HG02973 (cell line): ENCODE measurements at regions not wholly inside any gene's neighbourhood (a gene's known extent, or its start where the extent isn't known, plus 50 kb on each side); places are given as distances from the start of the nearest gene placed in this dataset.

Experiments
- ATAC-seq: cut with Tn5 transposase; IDR thresholded peaks from one replicate; pipeline ENCODE4 v1.9.1; 2021; ENCODE audit warnings: moderate library complexity; ENCODE audit not compliant: unreplicated experiment

DNA sequence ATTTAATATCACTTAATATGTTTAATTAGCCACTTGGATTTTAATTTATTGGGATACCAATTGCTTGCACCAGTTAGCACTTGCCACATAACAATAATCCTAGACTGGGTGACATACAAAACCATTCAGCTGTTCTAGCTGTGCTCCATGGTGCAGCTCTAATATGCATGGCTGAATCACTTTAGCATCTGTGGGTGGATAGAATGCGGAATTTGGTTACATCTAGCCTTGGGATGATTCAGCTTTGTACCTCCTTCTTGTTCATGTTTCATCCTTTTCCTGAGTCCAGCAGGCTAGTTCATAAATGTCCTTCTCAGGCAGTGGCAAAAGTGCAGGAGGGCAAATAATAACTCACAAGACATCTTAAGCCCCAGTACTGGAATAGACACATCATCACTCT, 1263.0 kb downstream of the LRFN5 start:
- no peak for ATAC-seq

DNA sequence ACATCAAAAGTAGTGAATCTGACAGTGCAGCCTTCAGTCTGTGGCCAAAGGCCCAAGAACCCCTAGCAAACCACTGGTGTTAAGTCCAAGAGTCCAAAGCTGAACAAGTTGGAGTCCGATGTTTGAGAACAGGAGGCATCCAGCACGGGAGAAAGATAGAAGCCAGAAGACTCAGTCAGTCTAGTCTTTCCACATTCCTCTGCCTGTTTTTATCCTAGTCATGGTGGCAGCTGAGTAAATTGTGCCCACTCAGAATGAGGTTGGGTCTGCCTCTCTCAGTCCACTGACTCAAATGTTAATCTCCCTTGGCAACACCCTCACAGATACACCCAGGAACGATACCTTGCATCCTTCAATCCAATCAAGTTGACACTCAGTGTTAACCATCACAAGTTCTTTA, 1255.4 kb downstream of the LRFN5 start:
- ATAC-seq, result no peak

DNA sequence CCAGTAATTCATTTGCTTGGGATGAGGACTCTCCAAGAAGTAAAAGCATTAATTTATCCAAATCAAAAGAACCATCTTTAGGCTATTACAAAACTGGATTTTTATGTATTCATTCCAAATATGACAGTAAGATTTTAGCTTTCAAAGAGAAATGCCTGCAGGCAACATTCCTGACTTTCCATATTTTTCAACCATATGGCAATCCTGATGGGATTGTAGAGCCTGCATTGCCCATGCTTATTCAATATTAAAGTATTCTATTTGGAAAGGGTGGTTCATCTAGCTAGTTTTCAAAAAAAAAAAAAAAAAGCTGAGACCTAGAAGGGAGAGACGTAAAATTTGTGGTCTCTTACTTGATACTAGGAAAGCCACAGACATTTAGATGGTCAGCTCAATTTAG, 1253.7 kb downstream of the LRFN5 start:
- no peak for ATAC-seq

DNA sequence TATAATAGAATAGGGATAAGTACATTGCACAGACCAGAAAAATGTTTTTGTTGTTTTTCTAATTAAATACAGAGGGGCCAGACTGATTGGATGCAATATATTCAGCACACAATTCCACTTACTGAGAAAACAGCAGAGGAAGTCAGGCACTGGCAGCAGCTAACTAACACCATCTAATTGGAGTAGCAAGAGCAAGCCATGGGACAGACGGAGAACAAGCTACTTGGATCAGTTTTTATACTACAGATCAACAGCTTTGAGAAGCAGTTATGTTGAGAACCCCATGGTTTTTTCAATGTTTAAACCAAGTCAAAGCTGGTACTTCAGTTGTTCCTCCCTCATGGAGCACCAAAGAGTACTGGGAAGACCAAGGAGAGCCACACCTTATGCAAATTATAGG, 1249.4 kb downstream of the LRFN5 start:
- no peak for ATAC-seq

DNA sequence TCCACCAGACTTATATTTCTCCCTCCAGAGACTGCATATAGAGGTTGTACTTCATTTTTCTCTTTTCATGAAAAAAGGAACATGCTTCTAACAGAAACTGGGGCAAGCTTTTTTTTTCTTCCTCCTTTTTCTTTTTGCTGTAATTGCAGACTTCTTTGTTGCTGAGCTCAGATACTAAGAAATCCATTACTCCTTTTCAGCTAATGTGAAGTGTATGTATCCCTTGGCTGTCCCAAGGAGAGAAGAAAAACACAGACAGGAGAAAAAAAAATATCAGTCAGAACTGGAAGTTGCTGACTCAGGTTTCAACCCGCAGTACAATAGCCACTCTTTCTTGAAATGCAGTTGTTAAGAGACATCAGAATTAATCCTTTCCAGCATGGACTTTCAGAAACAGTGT, 1248.4 kb downstream of the LRFN5 start:
- ATAC-seq, result no peak

DNA sequence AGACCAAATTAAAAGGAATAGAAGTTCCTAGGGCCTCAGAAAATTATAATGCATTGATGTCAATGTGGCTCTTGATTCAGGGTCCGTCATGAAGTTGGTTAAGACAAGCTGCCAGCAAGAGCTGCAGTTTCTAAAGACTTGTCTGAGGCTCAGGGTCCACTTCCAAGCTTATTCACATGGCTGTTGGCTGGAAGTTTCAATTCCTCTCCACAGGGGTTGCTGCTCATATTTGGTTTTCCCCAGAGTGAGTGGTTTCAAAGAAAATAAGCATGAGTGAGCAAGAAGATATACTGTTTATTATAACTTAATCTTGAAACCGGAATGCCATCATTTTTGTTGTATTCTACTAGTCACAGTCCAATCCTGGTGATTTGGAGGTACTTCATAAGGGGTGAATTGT, 1247.4 kb downstream of the LRFN5 start:
- ATAC-seq, result no peak

DNA sequence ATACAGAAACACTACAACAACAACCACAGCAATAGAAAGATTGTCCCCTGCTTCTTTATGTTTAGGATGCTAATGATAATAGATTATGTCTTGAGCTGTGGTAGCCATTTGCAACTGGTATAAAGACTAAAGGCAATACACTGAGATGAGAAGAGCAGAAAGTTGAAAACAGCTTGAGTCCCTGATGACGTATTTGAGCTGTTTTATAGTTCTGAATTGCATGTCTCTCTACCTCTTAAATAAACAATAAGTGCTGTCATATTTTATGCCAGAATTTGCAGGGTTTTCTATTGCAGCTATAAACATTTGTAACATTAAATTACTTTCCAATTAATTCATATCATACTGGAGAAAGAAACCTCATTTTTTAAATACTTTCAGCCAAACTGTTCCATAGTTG, 1242.0 kb downstream of the LRFN5 start:
- ATAC-seq, result no peak

DNA sequence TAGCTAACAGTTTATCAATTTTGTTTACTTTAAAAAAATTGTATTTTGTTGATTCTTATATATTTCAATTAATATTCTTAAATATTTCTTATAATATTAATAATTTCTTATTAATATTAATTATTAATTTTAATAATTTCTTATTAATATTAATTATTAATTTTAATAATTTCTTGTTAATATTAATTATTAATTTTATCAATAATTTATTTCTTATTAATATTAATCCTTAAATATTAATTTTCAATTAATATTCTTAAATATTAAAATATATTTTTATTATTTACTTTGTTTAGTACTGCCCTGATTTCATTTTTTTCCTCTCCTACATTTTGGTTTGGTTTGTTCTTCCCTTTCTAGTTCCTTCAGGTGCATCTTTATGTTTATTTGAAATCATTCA, 1208.1 kb downstream of the LRFN5 start:
- ATAC-seq, result no peak

DNA sequence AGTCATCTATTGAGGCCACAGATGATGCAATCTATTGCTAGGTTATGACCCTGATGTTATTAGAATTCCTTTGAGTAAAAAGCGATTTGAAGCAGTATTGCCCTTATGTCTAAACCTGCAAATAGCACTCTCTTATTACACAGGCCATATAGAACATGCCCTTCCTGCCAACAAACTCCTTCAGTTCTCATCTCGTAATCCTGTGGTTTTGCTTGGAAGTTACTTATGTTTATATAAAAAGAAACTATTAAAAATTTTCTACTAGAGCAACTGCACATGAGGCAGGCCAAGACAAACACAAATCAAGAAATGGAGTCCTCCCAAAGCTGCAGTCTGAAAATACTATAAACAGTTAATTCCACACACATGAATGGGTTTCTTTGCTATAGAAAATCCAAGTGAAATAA, 1200.2 kb downstream of the LRFN5 start:
- ATAC-seq, result no peak

DNA sequence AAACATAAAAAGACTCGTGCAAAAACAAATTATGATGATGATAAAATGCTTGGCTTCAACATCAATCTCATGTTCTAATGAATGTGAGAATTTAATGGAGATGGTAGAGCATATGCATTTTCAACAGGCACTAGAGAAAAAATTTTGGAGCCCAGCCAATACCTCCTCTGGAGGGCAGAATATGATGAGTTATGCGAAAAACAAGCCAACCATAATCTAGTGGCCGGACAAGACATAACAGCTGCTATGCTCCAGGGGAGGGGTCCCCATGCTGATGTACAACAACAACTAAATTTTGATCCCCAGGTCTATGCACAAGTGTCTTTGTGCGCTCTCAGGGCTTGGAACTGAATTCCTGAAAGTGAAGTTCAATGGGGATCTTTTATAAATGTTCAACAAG, 1197.5 kb downstream of the LRFN5 start:
- ATAC-seq, result no peak

DNA sequence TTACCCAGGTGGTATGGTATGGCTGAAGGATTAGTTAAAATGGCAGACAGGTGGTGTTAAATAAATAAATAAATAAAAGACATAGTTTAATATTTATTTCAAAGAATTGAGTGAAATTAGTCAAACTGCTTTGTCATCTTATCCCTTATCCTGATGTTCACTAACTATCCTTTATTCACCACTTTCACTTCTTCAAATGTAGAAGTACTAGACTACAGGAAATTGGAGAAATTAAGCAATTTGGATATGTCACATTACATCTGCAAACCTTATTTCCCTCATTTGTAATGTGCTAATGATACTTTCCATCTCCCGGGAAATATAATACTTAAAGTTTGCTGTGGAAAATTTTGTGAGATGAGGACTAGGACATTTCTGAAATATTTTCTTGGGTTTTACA, 1195.7 kb downstream of the LRFN5 start:
- no peak for ATAC-seq

DNA sequence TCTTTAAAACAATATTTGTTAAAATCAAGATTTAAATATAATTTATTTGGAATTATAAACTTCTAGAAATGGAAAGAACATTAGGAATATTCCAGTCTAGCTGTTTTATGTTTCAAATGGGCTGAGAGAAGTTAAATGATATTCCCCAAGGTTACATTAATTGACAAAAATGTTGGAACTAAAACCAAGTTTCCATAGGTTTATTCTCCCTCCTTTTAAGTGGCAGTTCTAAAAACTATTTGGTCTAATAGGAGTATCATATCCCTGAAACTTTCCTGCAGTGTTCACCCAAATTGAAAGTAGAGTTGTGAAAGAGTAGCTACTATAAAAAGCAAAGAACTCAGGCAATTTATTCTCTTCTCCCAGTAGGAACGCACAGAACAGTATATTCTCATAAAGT, 1185.5 kb downstream of the LRFN5 start:
- no peak for ATAC-seq

DNA sequence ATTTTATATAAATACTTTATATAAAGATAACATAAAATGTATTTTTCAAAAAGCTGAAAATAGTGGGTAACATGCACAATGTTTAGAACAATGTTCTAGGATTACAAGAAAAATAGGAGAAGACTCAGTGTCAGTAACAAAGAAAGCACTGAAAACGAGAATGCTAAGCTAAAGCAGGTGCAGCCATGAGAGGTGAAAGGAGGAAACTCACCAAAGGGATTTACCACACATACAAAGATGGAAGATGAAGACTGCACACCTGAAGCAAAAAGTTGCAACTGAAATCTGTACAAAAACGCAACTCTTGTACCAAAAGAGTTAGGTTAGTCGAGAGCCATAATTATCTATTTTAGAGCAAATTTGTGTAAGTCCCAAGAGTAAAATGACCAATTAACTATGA, 1176.1 kb downstream of the LRFN5 start:
- no peak for ATAC-seq

DNA sequence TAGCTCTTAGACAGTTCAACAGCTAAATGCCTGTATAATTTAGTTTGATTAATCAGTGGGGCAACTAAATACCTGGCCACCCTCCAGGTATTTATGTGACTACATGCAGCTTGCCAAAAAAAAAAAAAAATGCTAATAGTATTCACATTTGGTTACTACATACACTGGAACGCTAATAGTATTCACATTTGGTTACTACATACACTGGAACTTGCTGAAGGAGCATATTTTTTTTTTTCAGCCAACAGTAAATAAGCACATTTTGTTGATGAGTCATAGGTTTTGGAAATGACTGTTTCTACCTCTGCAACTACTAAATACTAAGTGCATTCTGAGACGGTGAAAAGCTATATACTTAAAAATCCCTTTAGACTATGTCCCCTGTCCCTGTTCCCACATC, 1172.3 kb downstream of the LRFN5 start:
- no peak for ATAC-seq

DNA sequence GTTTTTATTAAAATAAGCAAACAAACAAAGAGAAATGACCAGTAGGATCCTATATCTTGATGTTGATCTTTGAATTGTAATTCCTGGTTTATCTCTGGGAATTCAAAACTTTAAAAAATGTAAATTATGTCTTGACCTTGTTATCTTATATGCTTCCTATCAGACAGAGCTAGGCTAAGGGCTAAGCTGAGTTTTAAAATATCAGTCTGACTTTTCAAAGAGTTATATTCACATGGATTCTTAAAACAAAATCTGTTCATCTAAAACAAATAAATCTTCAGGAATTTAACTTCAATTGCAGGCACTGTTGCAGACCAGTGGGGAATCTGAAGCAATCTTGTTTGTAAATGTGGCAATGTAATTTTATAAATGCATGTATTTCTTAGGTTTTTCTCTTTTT, 1144.1 kb downstream of the LRFN5 start:
- ATAC-seq, result no peak

DNA sequence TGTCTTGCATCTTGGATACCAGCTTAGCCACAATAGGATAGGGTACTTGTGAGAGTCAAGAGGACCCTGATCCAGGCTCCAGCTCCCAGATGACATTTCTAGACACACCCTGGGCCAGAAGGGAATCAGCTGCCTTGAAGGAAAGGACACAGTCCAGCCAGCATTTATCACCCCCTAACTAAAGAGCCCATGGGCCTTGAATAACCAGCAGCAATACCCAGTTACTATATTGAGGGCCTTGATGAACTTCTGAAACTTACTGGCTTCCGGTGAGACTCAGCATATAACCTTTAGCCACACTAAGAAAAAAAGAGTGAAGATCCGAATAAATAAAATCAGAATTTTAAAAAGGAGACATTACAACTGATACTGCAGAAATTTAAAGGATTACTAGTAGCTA, 1135.4 kb downstream of the LRFN5 start:
- ATAC-seq, result no peak

DNA sequence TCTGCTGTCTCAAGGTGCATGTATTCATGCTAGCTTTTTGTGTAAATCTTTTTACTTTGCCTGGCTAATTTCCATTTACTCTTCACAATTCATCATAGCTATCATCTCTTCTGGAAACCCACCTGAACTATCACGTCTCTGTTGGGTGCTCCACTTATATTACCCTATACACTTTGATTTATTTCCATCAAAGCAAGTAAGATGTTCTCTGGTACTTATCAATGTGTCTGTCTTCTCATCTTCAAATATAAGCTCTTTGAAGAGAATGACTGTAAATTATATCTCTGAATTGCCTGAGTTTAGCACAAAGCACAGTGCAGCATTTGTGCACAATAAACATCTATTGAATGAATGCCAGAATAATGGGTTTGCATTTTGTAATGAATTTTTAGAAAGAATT, 1129.7 kb downstream of the LRFN5 start:
- no peak for ATAC-seq

DNA sequence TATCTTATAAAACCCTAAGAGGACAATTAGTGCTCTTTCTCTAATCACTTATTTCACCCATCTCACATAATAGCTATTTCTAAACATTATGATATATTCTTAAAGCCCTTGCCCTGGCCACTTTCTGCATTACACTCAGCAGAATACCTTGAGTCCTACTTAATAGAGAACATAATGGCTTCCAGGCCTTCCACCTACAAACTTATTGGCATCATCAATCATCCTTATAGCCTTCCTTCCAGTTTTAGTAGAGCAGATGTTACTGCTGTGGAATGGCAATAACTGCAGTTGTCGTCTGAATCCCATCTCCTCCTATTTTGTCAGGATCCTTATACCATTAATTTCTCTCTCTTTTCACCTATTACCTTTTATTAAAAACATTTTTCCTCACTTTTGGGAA, 1127.4 kb downstream of the LRFN5 start:
- ATAC-seq, result no peak

DNA sequence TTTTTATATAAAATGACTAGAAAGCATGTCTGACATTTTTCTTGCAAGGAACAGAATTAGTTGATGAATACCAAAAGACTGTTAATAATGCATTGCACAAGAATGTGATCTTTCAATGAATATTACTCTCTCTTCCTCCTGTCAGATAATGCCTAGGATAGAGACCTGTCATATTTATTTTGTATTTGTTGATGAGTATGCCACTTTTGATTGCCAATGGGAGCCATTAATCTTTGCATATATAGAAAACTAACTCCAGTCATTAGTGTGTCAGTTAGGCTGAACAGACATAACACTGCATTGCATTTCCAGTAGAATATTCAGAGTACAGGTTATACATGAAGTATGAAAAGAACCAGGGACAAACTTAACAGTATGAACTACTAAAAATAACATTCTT, 1125.3 kb downstream of the LRFN5 start:
- no peak for ATAC-seq

DNA sequence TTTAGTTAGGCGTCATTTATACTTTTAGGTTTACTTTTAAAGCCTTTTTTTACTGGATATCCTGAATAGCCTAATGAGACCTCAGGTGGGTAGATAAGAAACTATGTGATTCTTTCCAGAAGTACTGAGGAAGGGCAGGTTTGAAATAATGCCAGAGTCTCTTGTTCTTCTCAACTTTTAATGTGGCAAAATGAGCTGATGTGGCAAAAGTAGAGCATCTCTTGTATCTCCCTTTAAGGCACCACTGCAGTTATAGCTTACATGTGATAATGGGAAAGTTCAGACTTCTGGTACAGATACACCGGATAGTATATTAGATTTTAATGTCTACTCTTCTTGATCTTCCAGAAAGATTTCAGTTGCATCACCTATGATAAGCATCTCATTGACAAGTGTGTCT, 1124.8 kb downstream of the LRFN5 start:
- ATAC-seq, result no peak

DNA sequence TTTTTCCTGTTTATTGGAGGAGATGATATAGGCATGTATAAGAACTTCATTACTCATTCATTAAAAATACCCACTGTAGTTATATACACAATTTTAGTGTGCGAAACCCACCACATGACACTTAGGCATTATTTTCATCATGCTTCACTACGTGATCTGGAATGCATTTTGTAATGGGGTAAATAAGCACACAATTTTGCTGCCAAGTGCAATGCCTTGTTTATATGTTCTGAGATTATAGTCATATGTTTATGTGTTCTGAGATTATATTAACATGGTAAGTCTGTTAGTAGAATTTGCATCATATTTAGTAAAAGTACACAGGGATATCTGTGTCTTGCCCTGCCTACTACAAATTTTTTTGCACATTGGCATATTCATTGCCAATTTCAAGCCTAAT, 1123.0 kb downstream of the LRFN5 start:
- no peak for ATAC-seq

DNA sequence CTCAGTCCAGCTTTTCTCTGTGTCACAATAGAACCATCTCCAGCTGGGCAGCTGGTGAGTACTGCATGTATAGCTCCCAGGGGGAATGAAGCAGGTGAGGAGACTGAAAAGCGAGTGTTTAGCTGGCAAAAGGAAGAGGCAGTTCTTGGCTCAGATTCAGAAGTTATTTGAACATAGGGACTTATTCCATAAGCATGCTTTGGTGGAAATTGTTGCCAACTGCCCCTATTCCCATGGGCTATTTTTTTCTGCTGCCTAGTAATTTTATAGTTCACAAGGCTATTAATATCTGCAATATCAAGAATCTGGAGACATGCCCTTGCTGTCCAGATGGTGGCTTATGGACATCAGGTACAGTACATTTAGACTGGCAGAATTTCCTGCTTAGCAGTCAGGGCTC, 1112.7 kb downstream of the LRFN5 start:
- no peak for ATAC-seq

DNA sequence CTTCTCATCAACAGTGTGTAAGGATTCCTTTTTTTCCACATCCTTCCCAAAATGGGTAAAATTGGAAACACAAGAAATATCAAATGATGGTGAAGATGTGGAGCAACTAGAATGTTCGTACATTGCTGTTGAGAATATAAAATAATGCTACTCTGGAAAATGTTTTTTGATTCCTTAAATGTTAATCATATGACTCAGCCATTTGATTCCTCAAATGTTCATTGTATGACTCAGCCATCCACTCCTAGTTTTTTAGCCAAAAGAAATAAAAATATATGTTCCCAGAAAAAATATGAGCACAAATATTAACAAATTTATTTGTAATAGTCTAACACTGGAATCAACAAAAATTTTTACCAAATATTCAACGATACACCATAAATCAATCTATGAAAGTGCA, 1108.6 kb downstream of the LRFN5 start:
- ATAC-seq, result no peak

DNA sequence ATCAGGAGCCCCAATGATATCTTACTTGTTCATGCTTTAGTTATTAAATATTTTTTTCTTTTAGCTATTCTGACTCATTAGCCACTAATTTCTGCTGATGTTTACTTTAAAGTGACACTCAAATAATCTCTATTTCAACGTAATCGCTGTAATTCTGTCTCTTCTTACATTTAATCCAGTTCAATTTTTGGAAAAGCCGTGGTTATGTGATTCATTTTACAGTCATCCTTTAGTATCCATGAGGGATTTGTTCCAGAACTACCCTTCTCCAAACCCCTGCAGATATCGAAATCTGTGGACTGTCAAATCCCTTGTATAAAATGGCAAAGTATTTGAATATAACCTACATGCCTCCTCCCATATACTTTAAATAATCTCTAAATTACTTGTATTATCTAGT, 1103.4 kb downstream of the LRFN5 start:
- ATAC-seq, result no peak
